Stimulated activated CD4-positive, alpha-beta T cell treated with anti-CD3 and anti-CD28 coated beads, Interleukin-2, amount 100 ng/mL, for 24 hours (primary cell): ENCODE measurements at regions not wholly inside any gene's neighbourhood (a gene's known extent, or its start where the extent isn't known, plus 50 kb on each side); places are given as distances from the start of the nearest gene placed in this dataset.
"Not testable (repeated sequence)": the region's sequence is repeated elsewhere in the genome, so short reads cannot be mapped to it uniquely, and the experiment has no call there.

ENCODE experiments used
- DNase-seq, 2 donors: peaks; one replicate each; pipeline ENCODE4 v3.0.0-alpha.2; 2020

GRCh38 chr2:34892766-34893165 is 1293.7 kb upstream of the FAM98A start:
- no peak for DNase-seq

- no peak for DNase-seq
These were observed 1293.2 kb upstream of the FAM98A start for GRCh38 chr2:34892256-34892655.

- DNase-seq = no peak
These were observed 1276.1 kb upstream of the FAM98A start for GRCh38 chr2:34875091-34875745.

DNA sequence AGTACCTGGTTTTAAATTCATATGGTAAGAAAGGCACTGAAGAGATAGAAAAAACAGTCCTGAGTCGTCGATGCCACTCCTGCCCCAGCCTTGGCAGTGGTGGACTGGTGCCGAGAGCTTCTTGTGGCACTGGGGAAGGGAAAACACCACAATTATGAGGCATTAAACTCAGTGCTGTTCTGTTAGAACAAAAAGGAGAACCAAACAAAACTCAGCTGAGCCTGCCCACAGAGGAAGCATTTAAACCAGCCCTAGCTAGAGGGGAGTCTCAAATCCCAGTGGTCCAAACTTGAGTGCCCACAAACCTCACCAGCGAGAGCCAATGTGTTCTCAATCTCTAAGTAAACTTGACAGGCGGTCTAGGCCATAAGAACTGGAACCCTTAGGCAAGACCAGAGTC is 1254.5 kb upstream of the FAM98A start:
- no peak for DNase-seq

DNA sequence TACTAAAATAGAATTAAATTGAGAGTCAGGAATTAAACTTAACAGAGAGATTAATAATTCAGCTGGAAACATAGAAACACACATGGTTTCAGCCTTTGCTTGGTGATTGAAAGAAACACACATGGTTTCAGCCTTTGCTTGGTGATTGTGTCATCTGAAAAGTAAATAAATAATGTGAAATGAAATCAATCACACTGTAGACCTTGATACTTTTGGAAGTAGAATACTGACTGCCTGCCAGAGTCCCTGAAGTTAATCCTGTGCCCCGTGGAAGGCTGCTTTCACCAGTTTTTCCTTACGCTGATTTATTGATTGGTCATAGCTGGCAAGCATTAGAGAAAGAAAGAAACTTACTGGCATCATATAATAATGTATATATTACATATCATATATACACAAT is 1252.7 kb upstream of the FAM98A start:
- DNase-seq = no peak

GRCh38 chr2:34849827-34850226 is 1250.7 kb upstream of the FAM98A start:
- no peak for DNase-seq

GRCh38 chr2:34848691-34849090 is 1249.6 kb upstream of the FAM98A start:
- no peak for DNase-seq

DNA sequence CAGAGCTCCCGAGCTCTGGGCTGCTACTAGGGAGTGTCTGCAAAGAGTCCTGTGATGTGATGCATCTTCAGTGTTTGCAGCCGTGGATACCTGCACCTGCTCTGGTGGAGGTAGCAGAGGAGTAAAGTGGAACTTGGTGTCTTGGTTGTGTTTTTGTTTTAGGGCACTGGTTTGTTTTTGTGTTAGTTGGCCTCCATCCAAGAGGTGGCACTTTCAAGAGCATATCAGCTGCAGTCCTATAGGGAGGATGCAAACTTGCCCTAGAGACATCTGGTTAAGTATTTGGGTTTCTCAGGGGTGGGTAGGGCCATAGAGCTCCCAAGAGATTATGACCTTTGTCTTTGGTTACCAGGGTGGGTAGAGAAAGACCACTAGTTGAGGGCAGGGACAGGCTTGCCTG is 1249.0 kb upstream of the FAM98A start:
- DNase-seq = no peak

- DNase-seq = no peak
These were observed 1245.5 kb upstream of the FAM98A start for GRCh38 chr2:34844629-34845028.

GRCh38 chr2:34838408-34838807 is 1239.3 kb upstream of the FAM98A start:
- DNase-seq = no peak

GRCh38 chr2:34836361-34836760 is 1237.3 kb upstream of the FAM98A start:
- no peak for DNase-seq

DNA sequence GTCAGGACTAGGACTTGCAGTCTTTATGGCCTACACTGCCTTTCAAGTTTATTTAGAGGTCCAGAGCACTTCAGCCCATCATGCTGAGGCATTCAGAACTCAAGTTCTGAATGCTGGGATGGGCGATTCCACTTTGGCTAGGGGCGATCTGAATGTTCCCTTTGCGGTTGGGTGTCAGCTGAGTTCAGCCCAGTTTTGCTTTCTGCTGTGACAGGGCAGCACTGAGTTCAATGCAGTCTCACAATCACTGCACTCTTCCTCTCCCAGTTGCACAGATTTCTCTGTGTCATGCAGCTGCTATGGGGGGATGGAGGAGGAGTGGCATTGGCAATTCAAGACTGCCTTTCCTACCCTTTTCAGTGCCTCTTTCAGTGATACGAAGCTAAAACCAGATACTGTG is 1232.0 kb upstream of the FAM98A start:
- DNase-seq = no peak

DNA sequence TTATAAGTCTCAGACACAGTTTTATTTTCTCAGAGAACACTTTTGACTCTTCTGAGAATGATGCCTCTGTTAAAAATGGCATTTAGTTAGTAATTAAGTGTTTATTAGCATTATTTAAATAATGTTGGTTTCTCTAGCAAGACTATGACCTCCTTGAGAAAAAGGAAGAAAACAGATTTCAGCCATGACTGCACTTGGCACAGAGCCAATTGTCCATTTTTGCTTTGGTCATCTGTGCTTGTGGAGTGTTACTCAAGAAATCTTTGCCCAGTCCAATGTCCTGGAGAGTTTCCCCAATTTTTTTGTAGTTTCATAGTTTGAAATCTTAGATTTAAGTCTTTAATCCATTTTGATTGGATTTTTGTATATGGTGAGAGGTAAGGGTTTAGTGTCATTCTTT is 1229.4 kb upstream of the FAM98A start:
- no peak for DNase-seq

- no peak for DNase-seq
These were observed 1228.3 kb upstream of the FAM98A start for GRCh38 chr2:34827398-34827797.

GRCh38 chr2:34825686-34826085 is 1226.6 kb upstream of the FAM98A start:
- no peak for DNase-seq

DNA sequence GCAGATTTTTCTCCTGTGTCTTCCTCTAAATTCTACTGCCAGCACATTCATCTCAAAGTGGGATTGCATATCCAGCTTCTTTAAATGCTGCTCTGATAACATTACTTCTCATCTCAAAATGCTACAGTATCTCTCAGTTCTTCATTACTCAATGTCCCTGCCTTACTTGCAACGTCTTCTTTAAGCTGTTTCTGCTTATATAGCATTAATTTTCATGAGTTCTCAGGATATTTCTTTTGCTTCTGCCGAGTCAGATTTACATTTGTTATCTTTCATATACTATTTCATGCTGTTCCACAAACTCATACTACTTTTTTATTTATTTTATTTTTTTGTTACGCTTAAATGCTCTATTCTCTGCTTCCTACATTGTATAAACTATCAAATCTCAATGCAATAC is 1223.5 kb upstream of the FAM98A start:
- no peak for DNase-seq

GRCh38 chr2:34815052-34815741 is 1216.1 kb upstream of the FAM98A start:
- no peak for DNase-seq

- no peak for DNase-seq
These were observed 1211.4 kb upstream of the FAM98A start for GRCh38 chr2:34810456-34810855.

DNA sequence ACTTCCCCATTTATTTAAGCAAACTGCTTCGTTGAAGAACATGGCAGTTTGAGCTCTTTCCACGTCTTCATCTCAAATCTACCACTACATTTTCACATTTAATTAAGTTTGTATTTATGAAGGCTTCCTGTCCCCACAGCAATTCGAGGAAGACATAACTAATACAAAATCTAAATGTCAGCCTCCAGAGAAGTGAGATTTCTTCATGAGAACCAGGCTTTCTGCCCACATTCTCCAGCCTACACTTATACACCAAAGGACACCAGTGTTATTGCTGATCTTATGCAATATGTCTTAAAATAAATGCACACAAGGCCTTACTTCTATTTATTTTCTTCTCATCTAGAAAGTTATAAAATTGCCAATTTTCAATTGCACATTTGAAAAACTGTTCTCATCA is 1209.3 kb upstream of the FAM98A start:
- no peak for DNase-seq

DNA sequence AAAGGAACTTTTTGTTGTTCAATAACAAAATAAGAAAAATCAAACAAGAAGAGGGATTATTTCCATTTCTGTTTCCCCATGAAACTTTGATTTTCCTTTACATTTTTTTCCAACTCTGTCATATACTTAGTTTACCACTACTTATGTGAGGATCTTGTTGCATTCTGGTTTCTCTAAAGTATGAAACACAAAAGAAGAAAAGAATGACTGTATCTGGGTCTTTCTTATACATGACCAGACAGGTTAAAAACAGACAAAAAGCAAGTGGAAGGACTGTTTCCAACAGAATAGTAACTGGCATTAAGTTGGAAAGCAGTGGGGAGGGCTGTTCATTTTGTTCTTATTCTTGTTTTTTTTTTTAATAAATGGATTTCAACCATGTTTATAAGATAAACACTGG is 1207.8 kb upstream of the FAM98A start:
- no peak for DNase-seq

GRCh38 chr2:34806396-34806795 is 1207.3 kb upstream of the FAM98A start:
- DNase-seq = no peak

DNA sequence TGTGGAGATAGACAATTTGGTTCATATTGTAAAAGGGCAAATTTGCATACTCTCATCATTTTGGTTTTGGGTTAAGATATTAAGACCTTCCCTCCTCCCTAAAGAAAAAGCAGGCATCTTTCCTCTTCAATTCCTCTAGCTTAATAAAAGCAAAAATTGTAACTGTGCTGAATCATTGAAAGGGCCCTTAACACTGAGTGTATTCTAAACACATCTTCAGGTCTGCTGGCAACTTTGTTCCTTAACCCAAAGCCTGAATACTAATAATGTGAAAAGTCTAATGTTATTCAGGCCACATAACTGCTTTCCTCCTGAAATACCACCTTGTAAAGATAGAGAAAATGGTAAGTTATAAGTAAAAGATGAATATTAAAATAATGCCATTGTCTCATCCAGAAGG is 1200.5 kb upstream of the FAM98A start:
- no peak for DNase-seq

GRCh38 chr2:34795586-34795985 is 1196.5 kb upstream of the FAM98A start:
- not testable (repeated sequence) for DNase-seq

GRCh38 chr2:34789169-34789568 is 1190.1 kb upstream of the FAM98A start:
- DNase-seq = no peak

DNA sequence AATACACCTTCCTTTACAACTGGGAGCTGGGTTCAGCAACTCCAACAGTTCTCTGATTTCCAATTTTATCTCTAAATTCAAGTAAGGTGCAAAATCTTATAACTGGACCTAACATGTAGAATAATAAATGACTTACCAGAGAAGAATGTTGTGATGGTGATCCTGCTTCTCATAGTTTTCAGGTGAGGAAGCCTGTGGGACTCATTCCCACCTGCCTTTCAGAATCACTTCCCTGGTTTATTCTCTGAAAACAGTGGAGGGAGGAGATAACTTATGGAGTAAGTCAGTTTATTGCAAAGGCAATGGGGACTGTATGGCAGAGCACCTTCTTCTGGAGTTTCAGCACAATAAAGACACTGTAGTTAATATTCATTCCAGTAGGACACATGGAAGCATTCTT is 1188.2 kb upstream of the FAM98A start:
- no peak for DNase-seq
